HepG2 (cell line): ENCODE measurements at regions not wholly inside any gene's neighbourhood (a gene's known extent, or its start where the extent isn't known, plus 50 kb on each side); places are given as distances from the start of the nearest gene placed in this dataset.

Source experiments
- ATAC-seq: fragments of 200-7000 bp; cut with Tn5 transposase; 3 replicates; pipeline ENCODE4 v1.9.1; 2020; ENCODE audit warnings: mild to moderate bottlenecking, moderate library complexity
- BruUV-seq: library from RNA; stranded (reverse); fragments of 400-500 nt; replicated peaks from 2 replicates; lab custom pipeline; 2021; lab: Mats Ljungman, UMichigan
- CTCF ChIA-PET: fragments of 300-600 bp; formaldehyde crosslinking; extraction: SDS; loops from one replicate; lab custom pipeline; 2021; ENCODE audit warnings: low total read pairs, inconsistent platforms, low intra/inter-chr PET ratio; lab: Yijun Ruan, JAX
- POLR2A ChIA-PET: fragments of 350-600 bp; sonication (Branson Sonifier 250); formaldehyde crosslinking; loops from one replicate; lab custom pipeline; 2020; ENCODE audit warnings: antibody characterized with exemption, inconsistent platforms; lab: Yijun Ruan, JAX
- DNase-seq: peaks from one replicate; pipeline ENCODE4 v3.0.0-alpha.2; 2015; ENCODE audit warnings: low spot score
- FAIRE-seq: peaks from 3 replicates; lab custom pipeline; 2011; peaks lifted over from hg19 to GRCh38; lab: Jason Lieb, UNC
- H2AFZ ChIP-seq: one replicate; pipeline ENCODE4 v1.6.1; 2011; ENCODE audit warnings: low read length, inconsistent platforms
- H3K27ac ChIP-seq: fragments of 300-600 bp; 3 replicates; pipeline ENCODE4 v1.8.0; 2011; ENCODE audit warnings: mixed run types, mild to moderate bottlenecking, mixed read lengths, low read length, inconsistent platforms; ENCODE audit not compliant: insufficient read depth; ENCODE audit errors: extremely low read length
- H3K27me3 ChIP-seq, 2 experiments: fragments of 200-600 bp in 1 of 2; 2 replicates in 1 of 2; 3 replicates in 1 of 2; pipeline versions ENCODE4 v1.6.0 to v1.8.0; 2011; ENCODE audit warnings: low read length in 2 of 2, mild to moderate bottlenecking in 2 of 2, moderate library complexity in 2 of 2, inconsistent platforms in 1 of 2; ENCODE audit not compliant: insufficient read depth in 2 of 2, control insufficient read depth in 1 of 2
- H3K36me3 ChIP-seq, 2 experiments: fragments of 200-600 bp in 1 of 2; replicated peaks in 1 of 2; 2 replicates in 1 of 2; 3 replicates in 1 of 2; pipeline versions ENCODE4 v1.5.1 to v1.8.0; 2011; ENCODE audit warnings: low read length in 2 of 2, inconsistent platforms in 1 of 2; ENCODE audit not compliant: insufficient read depth in 2 of 2, control insufficient read depth in 1 of 2
- H3K4me1 ChIP-seq: 2 replicates; pipeline ENCODE4 v1.5.1; 2012; ENCODE audit warnings: low read length, inconsistent platforms; ENCODE audit not compliant: insufficient read depth
- H3K4me2 ChIP-seq: 2 replicates; pipeline ENCODE4 v1.6.0; 2011; ENCODE audit warnings: low read depth, low read length, inconsistent platforms
- H3K4me3 ChIP-seq, 3 experiments: fragments of 200-600 bp in 1 of 3; sonication (generic), shearing (Covaris generic) in 1 of 3; replicated peaks in 1 of 3; 2 replicates each; pipeline ENCODE4 v1.5.1; 2011 to 2016; ENCODE audit warnings: low read length in 3 of 3, inconsistent platforms in 2 of 3, low read depth in 2 of 3, mild to moderate bottlenecking in 2 of 3, control low read depth in 1 of 3, mixed read lengths in 1 of 3; ENCODE audit not compliant: insufficient read depth in 1 of 3
- H3K79me2 ChIP-seq: one replicate; pipeline ENCODE4 v1.6.1; 2011; ENCODE audit warnings: low read length, inconsistent platforms; ENCODE audit not compliant: insufficient read depth
- H3K9ac ChIP-seq: 2 replicates; pipeline ENCODE4 v1.6.0; 2011; ENCODE audit warnings: mild to moderate bottlenecking, low read depth, low read length, inconsistent platforms; ENCODE audit not compliant: insufficient read depth
- H3K9me3 ChIP-seq: 2 replicates; pipeline ENCODE4 v1.5.1; 2012; ENCODE audit warnings: mild to moderate bottlenecking, low read length
- H4K20me1 ChIP-seq: 2 replicates; pipeline ENCODE4 v1.6.0; 2011; ENCODE audit warnings: inconsistent platforms, mild to moderate bottlenecking, low read length, moderate library complexity; ENCODE audit not compliant: insufficient read depth
- CBX5 ChIP-seq: sonication (generic); formaldehyde crosslinking; IDR thresholded peaks from 2 replicates; pipeline ENCODE4 v1.4.0; 2020; ENCODE audit warnings: missing genetic modification reagents, borderline replicate concordance
- DNMT1 ChIP-seq: sonication (generic); formaldehyde crosslinking; IDR thresholded peaks from 2 replicates; pipeline ENCODE4 v1.5.1; 2020; ENCODE audit warnings: mild to moderate bottlenecking, missing genetic modification reagents
- HNF4G ChIP-seq, 2 experiments: sonication (generic) in 1 of 2; formaldehyde crosslinking in 1 of 2; IDR thresholded peaks; 2 replicates each; pipeline versions ENCODE4 v1.4.0 to v1.6.1; 2011 to 2020; ENCODE audit warnings: borderline replicate concordance in 2 of 2, low read depth in 2 of 2, mild to moderate bottlenecking in 2 of 2, low read length in 1 of 2, missing genetic modification reagents in 1 of 2, moderate library complexity in 1 of 2
- HNRNPL ChIP-seq: fragments of 200-400 bp; formaldehyde crosslinking; IDR thresholded peaks from 2 replicates; pipeline ENCODE4 v1.6.1; 2017; ENCODE audit warnings: mild to moderate bottlenecking, low read depth, low read length
- NPAS2 ChIP-seq: sonication (generic); formaldehyde crosslinking; IDR thresholded peaks from 2 replicates; pipeline ENCODE4 v1.8.0; 2022; ENCODE audit warnings: mild to moderate bottlenecking, missing genetic modification reagents, borderline replicate concordance
- PBX2 ChIP-seq: IDR thresholded peaks from 2 replicates; pipeline ENCODE4 v1.6.1; 2016; ENCODE audit warnings: control low read depth
- REXO4 ChIP-seq: sonication (generic); formaldehyde crosslinking; IDR thresholded peaks from 2 replicates; pipeline ENCODE4 v1.8.0; 2022; ENCODE audit warnings: missing genetic modification reagents, mild to moderate bottlenecking, borderline replicate concordance
- SRSF1 ChIP-seq: fragments of 200-400 bp; formaldehyde crosslinking; optimal IDR thresholded peaks from 2 replicates; pipeline ENCODE3; 2017; ENCODE audit warnings: mild to moderate bottlenecking, low read depth, low read length, moderate library complexity
- TBX2 ChIP-seq: sonication (generic); formaldehyde crosslinking; IDR thresholded peaks from 2 replicates; pipeline ENCODE4 v1.5.0; 2020; ENCODE audit warnings: missing genetic modification reagents, mild to moderate bottlenecking, borderline replicate concordance
- ZNF263 ChIP-seq: sonication (generic); formaldehyde crosslinking; IDR thresholded peaks from 2 replicates; pipeline ENCODE4 v1.4.0; 2020; ENCODE audit warnings: missing genetic modification reagents
- ZNF451 ChIP-seq: sonication (generic); formaldehyde crosslinking; IDR thresholded peaks from 2 replicates; pipeline ENCODE4 v1.5.0; 2020; ENCODE audit warnings: mild to moderate bottlenecking, missing genetic modification reagents
- ZNF572 ChIP-seq: sonication (generic); formaldehyde crosslinking; IDR thresholded peaks from 2 replicates; pipeline ENCODE4 v1.5.1; 2020; ENCODE audit warnings: mild to moderate bottlenecking, missing genetic modification reagents
- ZSCAN31 ChIP-seq: sonication (generic); formaldehyde crosslinking; IDR thresholded peaks from 2 replicates; pipeline ENCODE4 v1.5.0; 2020; ENCODE audit warnings: low read depth, mild to moderate bottlenecking, missing genetic modification reagents
- WGBS: methylation state at CpG from one replicate; pipeline ENCODE4 v1.1.6; 2017; ENCODE audit warnings: low lambda C conversion rate; 5-methylcytosine and 5-hydroxymethylcytosine counted together
- in situ Hi-C: cut with HindIII; loops from 2 replicates; pipeline ENCODE4 v1.10.0; 2017; ENCODE audit warnings: low pct_unique_long_range_greater_than_20kb; ENCODE audit not compliant: extremely low pct_ligation_motif_present
- intact Hi-C: fragments of 100-400 bp; cut with micrococcal nuclease; formaldehyde crosslinking; loops from one replicate; pipeline ENCODE4 v1.10.0; 2022; ENCODE audit not compliant: unreplicated experiment
- TF ChIP-seq, protein P1 (sequence below): sonication (generic); formaldehyde crosslinking; IDR thresholded peaks from 2 replicates; pipeline ENCODE4 v1.8.0; 2022; ENCODE audit warnings: mild to moderate bottlenecking, missing genetic modification reagents
- TF ChIP-seq, protein P2 (sequence below): sonication (generic); formaldehyde crosslinking; IDR thresholded peaks from 2 replicates; pipeline ENCODE4 v1.5.0; 2020; ENCODE audit warnings: mild to moderate bottlenecking, low read depth, missing genetic modification reagents, borderline replicate concordance

DNA sequence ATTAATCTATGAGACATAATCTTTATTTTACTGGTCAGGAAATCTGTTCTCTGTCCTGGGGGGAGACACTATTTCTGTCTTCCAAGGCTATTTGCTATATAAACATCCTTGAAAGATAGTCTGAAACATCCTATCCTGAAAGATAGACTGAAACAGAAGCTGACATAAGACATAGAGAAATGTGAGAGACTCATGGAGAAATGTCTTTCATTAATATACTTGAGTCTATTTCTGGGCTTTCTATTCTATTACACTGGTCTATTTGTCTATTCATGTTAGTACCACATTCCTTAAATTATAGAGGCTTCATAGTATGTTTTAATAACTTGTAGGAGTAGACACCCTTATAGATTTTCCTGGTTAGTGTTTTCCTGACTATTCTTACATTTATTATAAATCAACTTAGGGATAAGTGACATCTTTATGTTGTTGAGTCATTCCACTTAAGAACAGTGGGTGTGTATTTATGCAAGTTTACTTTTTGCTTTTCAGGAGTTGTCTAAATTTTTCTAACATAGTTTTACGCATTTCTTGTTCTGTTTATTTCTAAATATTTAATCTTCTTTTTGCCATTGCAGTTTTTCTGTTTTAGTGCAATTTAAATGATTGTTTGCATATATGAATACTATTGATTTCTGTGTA, 244.9 kb upstream of the ZSWIM2 start:
- TF ChIP-seq, protein P1, sequence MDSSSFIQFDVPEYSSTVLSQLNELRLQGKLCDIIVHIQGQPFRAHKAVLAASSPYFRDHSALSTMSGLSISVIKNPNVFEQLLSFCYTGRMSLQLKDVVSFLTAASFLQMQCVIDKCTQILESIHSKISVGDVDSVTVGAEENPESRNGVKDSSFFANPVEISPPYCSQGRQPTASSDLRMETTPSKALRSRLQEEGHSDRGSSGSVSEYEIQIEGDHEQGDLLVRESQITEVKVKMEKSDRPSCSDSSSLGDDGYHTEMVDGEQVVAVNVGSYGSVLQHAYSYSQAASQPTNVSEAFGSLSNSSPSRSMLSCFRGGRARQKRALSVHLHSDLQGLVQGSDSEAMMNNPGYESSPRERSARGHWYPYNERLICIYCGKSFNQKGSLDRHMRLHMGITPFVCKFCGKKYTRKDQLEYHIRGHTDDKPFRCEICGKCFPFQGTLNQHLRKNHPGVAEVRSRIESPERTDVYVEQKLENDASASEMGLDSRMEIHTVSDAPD (CRISPR knock-in tag): no peak
- TF ChIP-seq NPAS2 (CRISPR knock-in tag): no peak
- Histone ChIP-seq H2AFZ (no peak overlapping the region), H3K27ac (no peak overlapping the region), H3K4me3 (no peak overlapping the region), H3K9me3 (no peaks in the 10 kb centered on the region), H3K4me1 (no peaks in the 10 kb centered on the region), H3K4me2 (no peak overlapping the region), H3K79me2 (no peaks in the 10 kb centered on the region), H3K9ac (no peak overlapping the region), H3K36me3 (no peaks in the 10 kb centered on the region), H3K27me3 (no peaks in the 10 kb centered on the region), H4K20me1 (no peaks in the 10 kb centered on the region)
- in situ Hi-C loops: no loop called here
- BruUV-seq: no TSS peak
- no peak for DNase-seq
- no peak for FAIRE-seq
- intact Hi-C loops: no loop called here
- ChIA-PET POLR2A (no interaction called here), CTCF (no interaction called here)
- no peak for ATAC-seq
- WGBS: 0% methylated on average over 1 of the region's 1 CpG

DNA sequence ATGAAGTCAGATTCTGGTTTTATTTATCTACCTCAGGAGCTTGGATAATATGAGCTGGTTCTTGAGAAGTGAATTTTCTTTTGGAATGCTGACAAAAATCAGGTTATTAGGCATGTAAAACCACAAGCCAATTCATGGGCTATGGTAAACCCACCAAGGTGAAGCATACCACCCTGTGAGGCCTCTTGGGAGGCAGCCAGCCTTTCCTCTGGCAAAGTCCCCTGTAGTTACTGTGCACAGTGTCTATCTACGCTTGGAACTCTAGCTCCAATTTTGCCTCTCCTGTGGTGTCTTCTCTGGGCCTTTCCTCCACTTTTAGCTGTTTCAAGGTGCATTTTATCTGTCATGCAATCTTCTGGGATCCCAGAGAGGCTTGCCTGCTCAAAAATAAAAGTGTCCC, 242.7 kb upstream of the ZSWIM2 start:
- Histone ChIP-seq H3K4me3 (no peak overlapping the region), H3K27ac (no peak overlapping the region), H4K20me1 (no peaks in the 10 kb centered on the region), H3K4me2 (no peak overlapping the region), H2AFZ (no peak overlapping the region), H3K79me2 (no peaks in the 10 kb centered on the region), H3K27me3 (no peaks in the 10 kb centered on the region), H3K9ac (no peak overlapping the region), H3K9me3 (no peaks in the 10 kb centered on the region), H3K36me3 (no peaks in the 10 kb centered on the region), H3K4me1 (no peaks in the 10 kb centered on the region)
- ChIA-PET CTCF (no interaction called here), POLR2A (no interaction called here)
- WGBS: 0% methylated on average over 1 of the region's 1 CpG
- TF ChIP-seq ZNF572 (CRISPR knock-in tag): no peak
- no peak for TF ChIP-seq SRSF1
- TF ChIP-seq REXO4: no peak
- no peak for TF ChIP-seq PBX2
- TF ChIP-seq ZNF263: no peak
- TF ChIP-seq, protein P2, sequence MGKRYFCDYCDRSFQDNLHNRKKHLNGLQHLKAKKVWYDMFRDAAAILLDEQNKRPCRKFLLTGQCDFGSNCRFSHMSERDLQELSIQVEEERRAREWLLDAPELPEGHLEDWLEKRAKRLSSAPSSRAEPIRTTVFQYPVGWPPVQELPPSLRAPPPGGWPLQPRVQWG (CRISPR knock-in tag): no peak
- TF ChIP-seq CBX5 (CRISPR knock-in tag): no peak
- TF ChIP-seq TBX2 (CRISPR knock-in tag): no peak
- no peak for TF ChIP-seq ZNF451 (CRISPR knock-in tag)
- no peak for TF ChIP-seq HNRNPL
- no peak for TF ChIP-seq HNF4G (IDR thresholded peaks at IDR 0.05; ENCODE audit: borderline replicate concordance, low read depth, low read length)
- no peak for TF ChIP-seq HNF4G (CRISPR knock-in tag; IDR thresholded peaks at IDR 0.05; ENCODE audit: borderline replicate concordance, low read depth)
- no peak for TF ChIP-seq ZSCAN31
- TF ChIP-seq DNMT1 (CRISPR knock-in tag): no peak
- intact Hi-C loops (no loop called here), in situ Hi-C loops (no loop called here)
- BruUV-seq: no TSS peak
- DNase-seq (no peak), ATAC-seq (no peak), FAIRE-seq (no peak)
